SK-N-SH treated with all-trans-retinoic acid at 6 μM for 48 hours (cell line): ENCODE measurements at regions not wholly inside any gene's neighbourhood (a gene's known extent, or its start where the extent isn't known, plus 50 kb on each side); places are given as distances from the start of the nearest gene placed in this dataset.

Experiments
- ARNTL ChIP-seq: fragments of 450-650 bp; formaldehyde crosslinking; IDR thresholded peaks from 2 replicates; pipeline ENCODE4 v1.5.0; 2020; ENCODE audit warnings: low read depth, mild to moderate bottlenecking, moderate library complexity, borderline replicate concordance
- BACH2 ChIP-seq: fragments of 250-450 bp; sonication (Bioruptor Pico); IDR thresholded peaks from 2 replicates; pipeline ENCODE4 v1.9.0; 2021; ENCODE audit warnings: mild to moderate bottlenecking, borderline replicate concordance
- RARB ChIP-seq: fragments of 250-450 bp; sonication (Bioruptor Pico); IDR thresholded peaks from 2 replicates; pipeline ENCODE4 v1.8.0; 2021; ENCODE audit warnings: mild to moderate bottlenecking, moderate library complexity
- SNAI2 ChIP-seq: fragments of 250-450 bp; sonication (Bioruptor Pico); IDR thresholded peaks from 2 replicates; pipeline ENCODE4 v1.5.0; 2020; ENCODE audit warnings: mild to moderate bottlenecking, moderate library complexity
- ZNF70 ChIP-seq: fragments of 450-650 bp; formaldehyde crosslinking; IDR thresholded peaks from 2 replicates; pipeline ENCODE4 v1.5.0; 2020; ENCODE audit warnings: mild to moderate bottlenecking, moderate library complexity
- TF ChIP-seq, protein P1 (sequence below): fragments of 250-450 bp; sonication (Bioruptor Pico); IDR thresholded peaks from 2 replicates; pipeline ENCODE4 v1.8.0; 2020; ENCODE audit warnings: mild to moderate bottlenecking, moderate library complexity, borderline replicate concordance
- TF ChIP-seq, protein P2 (sequence below): fragments of 250-450 bp; sonication (Bioruptor Pico); IDR thresholded peaks from 2 replicates; pipeline ENCODE4 v1.5.1; 2021; ENCODE audit warnings: mild to moderate bottlenecking, moderate library complexity

DNA sequence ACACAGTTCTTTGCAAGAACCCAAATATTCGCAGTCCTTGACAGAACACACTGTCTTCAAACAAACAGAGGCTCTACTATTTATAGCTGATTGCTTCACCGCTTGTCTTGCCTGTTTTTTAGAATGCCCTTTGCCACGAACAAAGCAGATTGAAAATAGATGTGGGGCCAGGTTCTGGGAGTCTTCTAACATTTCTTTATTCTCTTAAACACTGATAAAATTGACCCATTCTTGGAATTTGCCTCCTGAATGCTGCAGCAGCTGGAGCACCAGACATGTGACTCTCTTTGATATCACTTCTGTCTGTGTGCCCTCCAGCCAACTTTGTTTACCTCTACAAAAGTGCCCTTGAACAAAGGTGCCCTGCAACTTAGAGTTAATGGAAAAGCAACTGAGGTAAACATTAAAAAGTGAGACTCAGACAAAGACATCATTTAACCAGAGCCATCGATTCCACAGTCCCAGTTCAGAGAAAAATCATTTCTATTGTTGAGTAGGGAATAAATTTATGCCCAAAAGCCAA is 64.2 kb upstream of the SPP1 start:
- no peak for TF ChIP-seq RARB (CRISPR knock-in tag)
- TF ChIP-seq, protein P1, sequence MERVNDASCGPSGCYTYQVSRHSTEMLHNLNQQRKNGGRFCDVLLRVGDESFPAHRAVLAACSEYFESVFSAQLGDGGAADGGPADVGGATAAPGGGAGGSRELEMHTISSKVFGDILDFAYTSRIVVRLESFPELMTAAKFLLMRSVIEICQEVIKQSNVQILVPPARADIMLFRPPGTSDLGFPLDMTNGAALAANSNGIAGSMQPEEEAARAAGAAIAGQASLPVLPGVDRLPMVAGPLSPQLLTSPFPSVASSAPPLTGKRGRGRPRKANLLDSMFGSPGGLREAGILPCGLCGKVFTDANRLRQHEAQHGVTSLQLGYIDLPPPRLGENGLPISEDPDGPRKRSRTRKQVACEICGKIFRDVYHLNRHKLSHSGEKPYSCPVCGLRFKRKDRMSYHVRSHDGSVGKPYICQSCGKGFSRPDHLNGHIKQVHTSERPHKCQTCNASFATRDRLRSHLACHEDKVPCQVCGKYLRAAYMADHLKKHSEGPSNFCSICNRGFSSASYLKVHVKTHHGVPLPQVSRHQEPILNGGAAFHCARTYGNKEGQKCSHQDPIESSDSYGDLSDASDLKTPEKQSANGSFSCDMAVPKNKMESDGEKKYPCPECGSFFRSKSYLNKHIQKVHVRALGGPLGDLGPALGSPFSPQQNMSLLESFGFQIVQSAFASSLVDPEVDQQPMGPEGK, result no peak
- TF ChIP-seq, protein P2, sequence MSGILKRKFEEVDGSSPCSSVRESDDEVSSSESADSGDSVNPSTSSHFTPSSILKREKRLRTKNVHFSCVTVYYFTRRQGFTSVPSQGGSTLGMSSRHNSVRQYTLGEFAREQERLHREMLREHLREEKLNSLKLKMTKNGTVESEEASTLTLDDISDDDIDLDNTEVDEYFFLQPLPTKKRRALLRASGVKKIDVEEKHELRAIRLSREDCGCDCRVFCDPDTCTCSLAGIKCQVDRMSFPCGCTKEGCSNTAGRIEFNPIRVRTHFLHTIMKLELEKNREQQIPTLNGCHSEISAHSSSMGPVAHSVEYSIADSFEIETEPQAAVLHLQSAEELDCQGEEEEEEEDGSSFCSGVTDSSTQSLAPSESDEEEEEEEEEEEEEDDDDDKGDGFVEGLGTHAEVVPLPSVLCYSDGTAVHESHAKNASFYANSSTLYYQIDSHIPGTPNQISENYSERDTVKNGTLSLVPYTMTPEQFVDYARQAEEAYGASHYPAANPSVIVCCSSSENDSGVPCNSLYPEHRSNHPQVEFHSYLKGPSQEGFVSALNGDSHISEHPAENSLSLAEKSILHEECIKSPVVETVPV (CRISPR knock-in tag), result no peak
- no peak for TF ChIP-seq ZNF70 (CRISPR knock-in tag)
- TF ChIP-seq BACH2 (CRISPR knock-in tag), result no peak
- TF ChIP-seq ARNTL, result no peak
- TF ChIP-seq SNAI2 (CRISPR knock-in tag), result no peak
